CD4-positive, alpha-beta memory T cell (primary cell): ENCODE measurements at regions not wholly inside any gene's neighbourhood (a gene's known extent, or its start where the extent isn't known, plus 50 kb on each side); places are given as distances from the start of the nearest gene placed in this dataset.

Experiments used
- CTCF ChIA-PET: fragments of 350-600 bp; sonication (Branson Sonifier 250); formaldehyde crosslinking; loops from one replicate; lab custom pipeline; 2021; ENCODE audit warnings: inconsistent platforms; ENCODE audit not compliant: partially characterized antibody; lab: Charles Lee
- POLR2A ChIA-PET: fragments of 350-600 bp; sonication (Branson Sonifier 250); formaldehyde crosslinking; loops from one replicate; lab custom pipeline; 2021; ENCODE audit not compliant: partially characterized antibody; lab: Charles Lee
- DNase-seq, 5 donors: peaks; one replicate each; pipeline versions ENCODE4 v3.0.0 to v3.0.0-alpha.2; 2020 to 2022; ENCODE audit warnings: mixed read lengths in 1 of 5
- H3K27ac ChIP-seq: one replicate; pipeline ENCODE4 v1.7.0; 2013; ENCODE audit warnings: low read depth, low read length
- H3K27me3 ChIP-seq: 2 replicates; pipeline ENCODE4 v1.7.0; 2013; ENCODE audit warnings: mild to moderate bottlenecking, low read length, moderate library complexity; ENCODE audit not compliant: insufficient read depth
- H3K36me3 ChIP-seq: 2 replicates; pipeline ENCODE4 v1.7.0; 2013; ENCODE audit warnings: mild to moderate bottlenecking, low read length, moderate library complexity; ENCODE audit not compliant: insufficient read depth
- H3K4me1 ChIP-seq: 2 replicates; pipeline ENCODE4 v1.7.0; 2013; ENCODE audit warnings: mild to moderate bottlenecking, low read length, moderate library complexity; ENCODE audit not compliant: insufficient read depth
- H3K4me3 ChIP-seq, 2 donors: one replicate each; pipeline ENCODE4 v1.7.0; 2013; ENCODE audit warnings: low read length in 2 of 2, mild to moderate bottlenecking in 1 of 2
- H3K9me3 ChIP-seq, 2 donors: one replicate each; pipeline ENCODE4 v1.7.0; 2013; ENCODE audit warnings: low read length in 2 of 2, control low read depth in 1 of 2; ENCODE audit not compliant: control insufficient read depth in 1 of 2
- H3K27ac Mint-ChIP-seq, 7 donors: one replicate each; pipeline ENCODE4 v1.8.0; 2020 to 2021; ENCODE audit warnings: mixed read lengths in 7 of 7, mild to moderate bottlenecking in 6 of 7, inconsistent platforms in 3 of 7, moderate library complexity in 3 of 7
- H3K27me3 Mint-ChIP-seq, 2 donors: one replicate each; pipeline ENCODE4 v1.8.0; 2020 to 2021; ENCODE audit warnings: mixed read lengths in 2 of 2
- H3K36me3 Mint-ChIP-seq, 2 donors: one replicate each; pipeline ENCODE4 v1.8.0; 2020 to 2021; ENCODE audit warnings: mixed read lengths in 2 of 2, inconsistent platforms in 1 of 2, mild to moderate bottlenecking in 1 of 2
- H3K4me1 Mint-ChIP-seq, 4 donors: one replicate each; pipeline ENCODE4 v1.8.0; 2020 to 2021; ENCODE audit warnings: mixed read lengths in 4 of 4, mild to moderate bottlenecking in 1 of 4
- H3K4me3 Mint-ChIP-seq, 8 donors: one replicate each; pipeline ENCODE4 v1.8.0; 2020 to 2021; ENCODE audit warnings: mixed read lengths in 8 of 8, mild to moderate bottlenecking in 7 of 8, moderate library complexity in 6 of 8, inconsistent platforms in 3 of 8
- H3K9me3 Mint-ChIP-seq, 8 donors: one replicate each; pipeline ENCODE4 v1.8.0; 2020 to 2021; ENCODE audit warnings: mixed read lengths in 8 of 8, mild to moderate bottlenecking in 5 of 8, inconsistent platforms in 3 of 8, moderate library complexity in 1 of 8
- intact Hi-C: fragments of 100-400 bp; cut with micrococcal nuclease; formaldehyde crosslinking; loops from one replicate; pipeline ENCODE4 v1.15.1; 2023

GRCh38 chr1:104387716-104388508 is 638.2 kb downstream of the AMY1C start:
- H3K36me3 ChIP-seq = no peaks in the 10 kb centered on the region
- no peak overlapping the region for H3K4me3 Mint-ChIP-seq
- H3K27ac ChIP-seq = no peak overlapping the region
- ChIA-PET CTCF (no interaction called here), POLR2A (no interaction called here)
- DNase-seq = no peak
- no peak overlapping the region for H3K4me3 ChIP-seq
- H3K9me3 ChIP-seq = no peaks in the 10 kb centered on the region
- H3K27me3 ChIP-seq = no peaks in the 10 kb centered on the region
- H3K4me1 ChIP-seq = no peaks in the 10 kb centered on the region
- intact Hi-C loops = no loop called here
- peaks cover 0 to 30% (median 3%) of the 10 kb centered on the region in 8 donors for H3K9me3 Mint-ChIP-seq
- H3K27ac Mint-ChIP-seq = no peak overlapping the region
- no peaks in the 10 kb centered on the region for H3K36me3 Mint-ChIP-seq
- no peaks in the 10 kb centered on the region for H3K27me3 Mint-ChIP-seq
- H3K4me1 Mint-ChIP-seq = no peaks in the 10 kb centered on the region

DNA sequence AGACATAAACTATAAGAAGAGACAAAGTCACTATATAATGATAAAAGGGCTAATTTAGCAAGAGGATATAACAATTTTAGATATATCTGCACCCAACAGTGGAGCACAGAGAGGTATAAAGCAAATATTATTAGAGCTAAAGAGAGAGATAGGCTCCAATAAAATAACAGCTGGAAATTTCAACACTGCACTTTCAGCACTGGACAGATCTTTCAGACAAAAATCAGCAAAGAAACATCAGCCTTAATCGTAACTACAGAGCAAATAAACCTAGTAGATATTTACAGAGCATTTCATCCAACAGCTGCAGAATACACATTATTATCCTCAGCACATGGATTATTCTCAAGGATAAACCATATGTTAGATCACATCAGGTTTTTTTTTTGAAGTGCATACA is 642.9 kb downstream of the AMY1C start:
- no peaks in the 10 kb centered on the region for H3K36me3 ChIP-seq
- Mint-ChIP-seq H3K9me3 (peaks cover 2 to 37% (median 10%) of the 10 kb centered on the region in 8 donors), H3K4me3 (no peak overlapping the region), H3K27ac (no peak overlapping the region), H3K4me1 (no peaks in the 10 kb centered on the region), H3K27me3 (no peaks in the 10 kb centered on the region), H3K36me3 (no peaks in the 10 kb centered on the region)
- no peak for DNase-seq
- no peak overlapping the region for H3K27ac ChIP-seq
- POLR2A ChIA-PET = no interaction called here
- no peaks in the 10 kb centered on the region for H3K27me3 ChIP-seq
- no peaks in the 10 kb centered on the region for H3K4me1 ChIP-seq
- intact Hi-C loops = no loop called here
- no peaks in the 10 kb centered on the region for H3K9me3 ChIP-seq
- CTCF ChIA-PET = no interaction called here
- no peak overlapping the region for H3K4me3 ChIP-seq

GRCh38 chr1:104402178-104402577 is 652.5 kb downstream of the AMY1C start:
- no peaks in the 10 kb centered on the region for H3K4me1 Mint-ChIP-seq
- peaks cover 0 to 5% of the 10 kb centered on the region in 2 donors for H3K9me3 ChIP-seq
- H3K27ac Mint-ChIP-seq = no peak overlapping the region
- H3K9me3 Mint-ChIP-seq = peaks cover 2 to 31% (median 15%) of the 10 kb centered on the region in 8 donors
- ChIA-PET CTCF (no interaction called here), POLR2A (no interaction called here)
- no peaks in the 10 kb centered on the region for H3K4me1 ChIP-seq
- no peaks in the 10 kb centered on the region for H3K36me3 Mint-ChIP-seq
- intact Hi-C loops = no loop called here
- H3K27me3 ChIP-seq = no peaks in the 10 kb centered on the region
- no peak overlapping the region for H3K4me3 Mint-ChIP-seq
- H3K4me3 ChIP-seq = no peak overlapping the region
- H3K36me3 ChIP-seq = no peaks in the 10 kb centered on the region
- no peak for DNase-seq
- no peaks in the 10 kb centered on the region for H3K27me3 Mint-ChIP-seq
- H3K27ac ChIP-seq = no peak overlapping the region

- no peaks in the 10 kb centered on the region for H3K36me3 Mint-ChIP-seq
- H3K27ac ChIP-seq = no peak overlapping the region
- no peaks in the 10 kb centered on the region for H3K27me3 Mint-ChIP-seq
- no peak for DNase-seq
- H3K9me3 ChIP-seq = peaks cover 0 to 5% of the 10 kb centered on the region in 2 donors
- CTCF ChIA-PET = no interaction called here
- peaks cover 2 to 25% (median 14%) of the 10 kb centered on the region in 8 donors for H3K9me3 Mint-ChIP-seq
- no peaks in the 10 kb centered on the region for H3K4me1 ChIP-seq
- no peaks in the 10 kb centered on the region for H3K27me3 ChIP-seq
- POLR2A ChIA-PET = no interaction called here
- no peaks in the 10 kb centered on the region for H3K36me3 ChIP-seq
- no peak overlapping the region for H3K4me3 Mint-ChIP-seq
- H3K4me3 ChIP-seq = no peak overlapping the region
- no peak overlapping the region for H3K27ac Mint-ChIP-seq
- H3K4me1 Mint-ChIP-seq = no peaks in the 10 kb centered on the region
- intact Hi-C loops = no loop called here
Observed at GRCh38 chr1:104403883-104404282, 654.2 kb downstream of the AMY1C start.

DNA sequence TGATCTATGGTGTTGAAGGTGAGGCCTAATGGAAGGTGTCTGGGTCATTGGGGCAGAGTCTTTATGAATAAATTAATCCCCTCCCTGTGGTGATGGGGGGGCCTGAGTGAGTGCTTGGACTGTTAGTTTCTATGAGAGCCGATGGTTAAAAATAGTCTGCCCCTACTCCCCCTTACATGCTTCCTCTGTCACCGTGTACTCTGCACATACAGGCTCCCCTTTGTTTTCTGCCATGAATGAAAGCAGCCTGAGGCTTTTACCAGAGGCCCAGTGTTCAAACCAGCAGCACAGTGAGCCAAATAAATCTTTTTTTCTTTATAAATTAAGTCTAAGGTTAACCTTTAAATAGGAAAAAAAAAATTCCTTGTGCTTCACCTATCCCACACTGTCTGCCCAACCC is 657.0 kb downstream of the AMY1C start:
- no peak overlapping the region for H3K4me3 ChIP-seq
- Mint-ChIP-seq H3K36me3 (no peaks in the 10 kb centered on the region), H3K4me1 (no peaks in the 10 kb centered on the region), H3K9me3 (peaks cover 0 to 22% (median 13%) of the 10 kb centered on the region in 8 donors), H3K27me3 (no peaks in the 10 kb centered on the region), H3K27ac (no peak overlapping the region), H3K4me3 (no peak overlapping the region)
- no peak for DNase-seq
- no peaks in the 10 kb centered on the region for H3K27me3 ChIP-seq
- intact Hi-C loops = no loop called here
- CTCF ChIA-PET = no interaction called here
- no peak overlapping the region for H3K27ac ChIP-seq
- peaks cover 0 to 5% of the 10 kb centered on the region in 2 donors for H3K9me3 ChIP-seq
- no peaks in the 10 kb centered on the region for H3K36me3 ChIP-seq
- POLR2A ChIA-PET = no interaction called here
- no peaks in the 10 kb centered on the region for H3K4me1 ChIP-seq

GRCh38 chr1:104408268-104408667 is 658.6 kb downstream of the AMY1C start:
- peaks cover 0 to 5% of the 10 kb centered on the region in 2 donors for H3K9me3 ChIP-seq
- Mint-ChIP-seq H3K27me3 (no peaks in the 10 kb centered on the region), H3K4me3 (no peak overlapping the region), H3K27ac (no peak overlapping the region), H3K9me3 (peaks cover 0 to 20% (median 13%) of the 10 kb centered on the region in 8 donors), H3K36me3 (no peaks in the 10 kb centered on the region), H3K4me1 (no peaks in the 10 kb centered on the region)
- no peak overlapping the region for H3K4me3 ChIP-seq
- DNase-seq = peak in 1 of 5 donors; percentile 25
- CTCF ChIA-PET = no interaction called here
- H3K36me3 ChIP-seq = no peaks in the 10 kb centered on the region
- no peaks in the 10 kb centered on the region for H3K4me1 ChIP-seq
- intact Hi-C loops = no loop called here
- H3K27me3 ChIP-seq = no peaks in the 10 kb centered on the region
- POLR2A ChIA-PET = no interaction called here
- H3K27ac ChIP-seq = no peak overlapping the region

- H3K36me3 Mint-ChIP-seq = no peaks in the 10 kb centered on the region
- Histone ChIP-seq H3K4me1 (no peaks in the 10 kb centered on the region), H3K9me3 (no peaks in the 10 kb centered on the region), H3K27me3 (no peaks in the 10 kb centered on the region), H3K27ac (no peak overlapping the region), H3K4me3 (no peak overlapping the region), H3K36me3 (no peaks in the 10 kb centered on the region)
- ChIA-PET POLR2A (no interaction called here), CTCF (no interaction called here)
- H3K4me3 Mint-ChIP-seq = no peak overlapping the region
- no peak overlapping the region for H3K27ac Mint-ChIP-seq
- no peak for DNase-seq
- peaks cover 0 to 15% (median 7%) of the 10 kb centered on the region in 8 donors for H3K9me3 Mint-ChIP-seq
- intact Hi-C loops = no loop called here
- no peaks in the 10 kb centered on the region for H3K27me3 Mint-ChIP-seq
- H3K4me1 Mint-ChIP-seq = no peaks in the 10 kb centered on the region
Observed at GRCh38 chr1:104435255-104435654, 685.6 kb downstream of the AMY1C start.
